RCC 7860 (cell line): ENCODE measurements at regions not wholly inside any gene's neighbourhood (a gene's known extent, or its start where the extent isn't known, plus 50 kb on each side); places are given as distances from the start of the nearest gene placed in this dataset.
"Not testable (repeated sequence)": the region's sequence is repeated elsewhere in the genome, so short reads cannot be mapped to it uniquely, and the experiment has no call there.

Source experiments
- DNase-seq: peaks from one replicate; pipeline ENCODE4 v3.0.0-alpha.2; 2015; ENCODE audit warnings: low spot score
- FAIRE-seq: peaks from 2 replicates; lab custom pipeline; 2012; peaks lifted over from hg19 to GRCh38; lab: Jason Lieb, UNC

DNA sequence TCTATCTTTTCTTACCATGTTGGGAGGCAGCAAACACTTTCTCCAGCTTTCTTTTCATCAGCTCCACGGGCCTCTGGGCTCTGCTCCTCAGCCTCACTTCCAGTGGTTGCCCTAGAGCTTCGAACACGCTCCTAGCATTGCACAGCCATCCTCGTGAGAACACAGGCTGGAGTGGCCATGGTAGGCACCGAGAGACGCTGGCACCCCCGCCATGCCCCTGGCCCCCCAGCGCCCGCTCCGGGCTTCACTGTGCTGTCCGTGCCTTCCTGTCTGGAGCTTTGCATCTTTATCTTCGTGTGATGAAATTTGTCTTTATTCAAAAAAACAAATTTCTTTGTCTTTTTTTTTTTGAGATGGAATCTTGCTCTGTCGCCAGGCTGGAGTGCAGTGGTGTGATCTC lies 352.2 kb downstream of the TMEM121 start:
- DNase-seq (no peak), FAIRE-seq (no peak)

DNA sequence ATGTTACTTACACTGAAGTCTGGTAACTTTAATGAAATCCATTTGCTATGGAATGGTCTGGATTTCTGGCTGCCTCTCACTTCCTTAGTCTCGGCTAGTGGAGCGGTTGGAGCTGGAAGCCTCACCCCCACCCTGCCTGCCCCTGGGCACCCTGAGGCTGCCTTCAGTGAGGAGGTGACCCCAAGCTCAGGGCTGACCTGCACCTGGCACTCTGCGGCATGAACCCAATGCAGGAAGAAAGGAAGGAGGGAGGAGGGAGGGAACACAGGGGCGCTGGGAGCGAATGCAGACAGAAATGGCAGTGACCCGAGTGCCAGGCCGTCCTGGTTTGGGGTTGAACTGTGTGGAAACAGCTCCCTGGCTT lies 353.1 kb downstream of the TMEM121 start:
- FAIRE-seq, result no peak

DNA sequence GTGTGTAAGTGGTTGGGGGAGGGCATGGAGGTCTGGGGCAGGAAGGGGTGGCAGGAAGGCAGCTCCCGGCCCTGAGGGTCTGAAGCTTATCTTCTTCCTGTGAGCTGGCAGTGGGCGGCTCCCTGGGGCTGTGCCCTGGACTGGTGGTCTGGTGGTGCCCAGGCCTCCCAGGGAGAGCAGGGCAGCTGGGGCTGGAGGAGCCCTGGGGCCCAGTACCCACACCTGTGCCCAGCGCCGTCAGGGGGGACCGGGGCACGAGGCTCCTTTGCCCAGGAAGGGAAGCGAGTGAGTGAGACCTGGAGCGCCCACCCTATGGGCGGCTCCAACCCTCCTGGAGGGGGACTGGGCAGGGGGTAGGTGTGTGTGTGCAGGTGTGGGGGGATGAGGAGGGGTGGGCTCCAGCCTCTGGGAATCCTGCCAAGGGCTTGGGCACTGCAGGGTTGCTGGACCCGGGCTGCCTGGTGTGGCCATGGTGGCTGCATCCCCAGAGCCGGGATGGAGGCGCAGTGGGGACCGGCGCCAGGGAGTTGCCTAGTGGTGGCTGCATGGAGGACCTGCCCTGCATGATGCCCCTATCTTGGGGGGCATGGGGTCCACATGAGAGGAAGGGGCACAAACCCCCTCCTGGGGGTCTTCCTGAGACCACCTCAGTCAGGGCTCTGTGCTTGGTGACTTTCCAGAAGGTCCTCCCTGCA lies 353.6 kb downstream of the TMEM121 start:
- DNase-seq, result no peak
- FAIRE-seq, result no peak

More for the DNA sequence above, 353.1 kb downstream of the TMEM121 start:
- DNase-seq, result no peak

DNA sequence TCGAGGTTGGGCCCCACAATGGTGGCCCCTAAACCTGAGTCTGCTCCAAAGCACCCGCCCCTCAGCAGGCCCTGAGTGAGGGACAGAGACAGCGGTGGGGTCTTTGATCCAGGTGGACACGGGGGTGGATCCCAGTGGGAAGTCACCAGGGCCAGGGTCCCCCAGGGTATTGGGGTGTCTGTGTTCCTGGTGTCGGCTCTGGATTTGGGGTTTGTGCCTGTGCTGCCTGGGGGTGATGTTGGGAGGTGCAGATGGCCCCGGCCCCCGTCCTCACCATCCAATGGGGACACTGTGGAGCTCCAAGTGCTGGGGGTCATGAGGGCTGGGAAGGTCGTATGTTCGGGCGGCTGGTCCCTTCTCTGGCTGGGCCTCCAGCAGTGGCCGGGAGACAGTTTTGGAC lies 354.2 kb downstream of the TMEM121 start:
- DNase-seq (no peak), FAIRE-seq (no peak)

DNA sequence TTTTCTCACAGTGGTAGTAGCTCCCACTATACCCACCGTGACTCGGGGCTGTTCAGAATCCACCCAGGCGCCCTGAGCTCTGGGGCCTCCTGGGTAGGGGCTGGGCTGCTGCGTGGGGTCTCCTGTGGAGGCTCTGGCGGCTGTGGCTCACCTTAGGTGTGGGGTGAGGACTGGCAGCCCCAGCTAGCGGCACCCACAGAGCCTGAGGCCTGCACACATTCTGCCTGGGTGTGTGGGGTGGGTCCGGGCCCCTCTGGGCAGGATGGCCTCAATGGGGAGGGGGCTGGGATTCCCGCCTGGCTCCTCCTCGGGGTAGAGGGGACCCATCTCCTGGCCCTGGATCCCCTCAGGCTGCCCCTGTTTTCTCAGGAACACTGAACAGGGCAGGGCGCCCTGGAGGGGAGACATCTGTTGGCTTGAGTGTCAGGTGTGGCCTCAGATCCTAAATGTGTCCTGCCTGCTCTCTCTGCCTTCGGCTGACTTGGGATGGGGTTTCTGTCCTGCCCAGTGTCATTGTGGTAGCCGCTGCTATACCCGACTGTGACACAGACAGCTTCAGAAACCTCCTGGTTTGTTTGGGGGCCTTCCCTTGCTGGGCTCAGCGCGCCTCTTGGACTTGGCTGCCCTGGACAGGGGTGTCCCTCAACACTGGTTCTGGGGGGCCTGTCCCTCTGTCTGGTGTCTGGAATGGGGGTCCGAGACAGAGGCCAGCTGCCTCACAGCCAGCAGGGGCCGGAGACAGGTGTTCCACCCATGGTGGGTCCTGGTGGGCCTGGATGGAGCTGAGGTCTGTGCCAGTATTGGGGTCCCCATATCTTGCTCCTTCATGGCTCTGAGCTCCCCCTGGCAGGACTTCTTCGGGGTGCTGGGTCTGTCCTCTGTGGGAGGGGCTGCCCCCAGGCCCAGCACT lies 354.9 kb downstream of the TMEM121 start:
- FAIRE-seq (no peak), DNase-seq (no peak)

DNA sequence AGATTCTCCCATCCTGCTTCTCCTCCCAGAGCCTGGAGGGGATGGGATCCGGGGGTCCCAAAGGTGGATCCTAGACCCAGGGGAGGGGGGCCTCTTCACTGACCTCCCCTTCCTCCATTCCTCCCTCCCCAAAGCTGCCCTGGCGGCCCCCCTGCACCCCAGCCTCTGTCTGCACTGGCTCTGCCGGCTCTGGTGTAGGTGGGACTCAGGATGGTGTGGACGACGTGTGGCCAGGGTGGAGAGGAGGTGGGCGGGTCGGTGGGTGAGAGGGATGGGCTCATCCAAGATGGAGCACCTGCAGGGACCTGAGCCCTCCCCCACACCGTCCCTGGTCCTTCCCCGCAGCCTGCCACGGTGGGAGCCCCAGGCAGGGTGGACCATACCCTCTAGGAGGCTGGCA lies 355.6 kb downstream of the TMEM121 start:
- FAIRE-seq, DNase-seq: not testable (repeated sequence)

DNA sequence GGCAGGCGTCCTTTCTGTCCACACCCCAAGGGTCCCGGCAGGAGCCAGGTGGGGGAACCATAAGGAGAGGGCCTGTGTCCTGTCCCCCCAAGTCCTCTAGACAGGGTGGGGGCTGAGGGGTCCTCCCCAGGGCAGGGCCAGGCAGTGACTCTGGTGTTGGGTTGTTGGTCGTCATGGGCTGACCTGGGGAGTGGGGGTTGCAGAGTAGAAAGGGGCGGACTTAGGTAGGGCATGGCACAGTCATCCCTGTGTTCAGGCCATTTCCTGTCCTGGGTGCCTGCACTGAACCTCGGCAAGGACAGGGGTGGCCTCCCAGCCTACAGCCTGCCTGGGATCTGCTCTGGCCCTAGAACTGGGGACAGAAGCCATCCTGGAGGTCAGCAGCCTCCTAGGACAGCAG lies 356.2 kb downstream of the TMEM121 start:
- DNase-seq (no peak), FAIRE-seq (no peak)

DNA sequence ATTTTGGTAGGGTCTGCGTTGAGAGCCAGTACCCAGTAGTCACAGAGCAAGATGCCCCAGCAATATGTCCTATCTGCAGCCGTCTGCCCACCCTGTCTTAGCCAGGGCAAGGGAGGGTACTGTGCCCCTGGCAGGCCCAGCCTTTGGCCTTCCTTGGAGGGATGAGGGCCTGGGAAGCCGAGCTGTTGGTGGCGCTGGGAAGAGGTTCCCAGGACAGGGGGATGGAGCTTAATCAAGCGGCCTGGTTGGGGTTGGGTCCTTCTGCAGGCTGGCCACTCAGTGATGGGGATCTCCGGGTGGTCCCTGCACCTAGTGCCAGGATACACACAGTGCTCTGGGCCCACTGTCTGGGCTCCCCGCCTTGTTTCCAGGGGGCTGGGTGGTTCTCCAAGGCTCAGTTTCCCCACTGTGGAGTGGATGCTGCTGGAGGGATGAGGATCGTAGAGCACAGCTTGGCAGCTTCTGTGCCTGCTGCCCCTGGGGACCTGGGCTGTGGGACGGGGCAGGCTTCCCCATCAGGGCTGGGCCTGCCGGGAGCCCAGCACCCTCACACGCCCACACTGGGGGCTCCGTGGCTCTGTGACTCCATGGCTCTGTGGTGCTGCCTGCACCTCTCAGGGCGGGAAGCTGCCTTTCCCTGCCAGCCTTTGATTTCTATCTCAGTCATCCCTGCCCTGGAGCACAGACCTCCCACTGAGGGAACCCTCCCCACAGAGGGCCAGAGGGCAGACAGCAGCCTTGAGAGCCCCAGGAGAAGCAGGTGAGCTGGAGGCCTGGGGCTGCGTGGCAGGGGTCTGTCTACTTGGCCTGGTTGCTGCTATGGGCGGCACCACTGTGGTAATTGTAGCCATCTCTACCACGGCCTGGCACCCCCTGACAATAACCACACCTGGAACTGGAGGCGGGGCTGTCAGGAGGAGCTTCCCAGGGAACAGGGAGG lies 357.0 kb downstream of the TMEM121 start:
- DNase-seq, result no peak
- FAIRE-seq, result no peak

DNA sequence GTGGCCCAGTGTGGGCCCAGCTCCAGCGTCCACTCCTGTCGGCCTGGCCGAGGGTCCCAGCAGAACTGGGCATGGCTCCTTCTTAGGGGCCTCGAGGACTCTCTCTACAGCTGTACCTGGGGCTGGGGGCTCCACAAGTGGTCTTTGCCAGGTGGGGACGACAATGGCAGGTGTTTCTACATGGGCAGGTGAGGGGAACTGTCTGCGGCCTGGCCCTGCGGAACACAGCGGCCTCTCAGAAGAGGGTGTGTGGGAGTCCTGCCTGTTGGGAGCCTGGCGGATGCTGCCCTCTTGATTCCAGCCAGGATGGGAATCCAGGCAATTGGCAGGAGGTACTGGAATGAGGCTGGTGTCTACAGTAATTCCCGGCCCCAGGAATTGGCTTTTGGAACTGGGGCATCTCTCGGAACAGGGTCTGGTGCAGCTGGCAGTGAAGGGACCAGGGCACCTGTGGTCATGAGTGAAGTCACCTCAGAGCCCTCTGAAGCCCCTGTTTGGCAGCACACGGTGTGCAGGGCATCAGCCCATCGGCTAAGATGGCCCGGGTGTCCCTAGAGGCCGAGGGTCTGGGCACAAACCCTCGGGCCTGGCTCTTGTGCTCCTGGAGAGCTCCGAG lies 357.9 kb downstream of the TMEM121 start:
- DNase-seq, FAIRE-seq: not testable (repeated sequence)

DNA sequence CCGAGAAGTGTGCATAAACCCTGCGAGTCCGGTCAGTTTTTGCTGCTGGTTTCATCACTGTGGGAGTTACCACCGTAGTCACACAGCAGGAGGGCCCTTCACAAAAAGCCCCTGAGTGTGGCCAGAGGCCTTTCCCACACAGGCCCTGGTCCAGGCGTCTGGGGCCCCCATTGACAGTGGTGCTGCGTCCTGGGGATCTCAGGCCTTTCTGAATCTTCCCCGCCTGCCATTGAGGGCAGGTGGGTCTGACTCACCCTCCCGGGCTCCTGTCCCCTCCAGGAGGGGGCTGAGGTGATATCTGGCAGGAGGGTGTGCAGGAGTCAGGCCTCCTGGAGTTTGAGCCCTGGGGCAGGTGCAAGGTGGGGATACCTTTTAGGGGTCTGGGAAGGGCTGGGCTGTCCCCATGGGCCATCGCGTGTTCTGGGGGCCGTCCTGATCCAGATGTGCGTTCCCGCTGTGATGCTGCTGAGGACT lies 358.5 kb downstream of the TMEM121 start:
- DNase-seq, result no peak
- FAIRE-seq, result no peak

DNA sequence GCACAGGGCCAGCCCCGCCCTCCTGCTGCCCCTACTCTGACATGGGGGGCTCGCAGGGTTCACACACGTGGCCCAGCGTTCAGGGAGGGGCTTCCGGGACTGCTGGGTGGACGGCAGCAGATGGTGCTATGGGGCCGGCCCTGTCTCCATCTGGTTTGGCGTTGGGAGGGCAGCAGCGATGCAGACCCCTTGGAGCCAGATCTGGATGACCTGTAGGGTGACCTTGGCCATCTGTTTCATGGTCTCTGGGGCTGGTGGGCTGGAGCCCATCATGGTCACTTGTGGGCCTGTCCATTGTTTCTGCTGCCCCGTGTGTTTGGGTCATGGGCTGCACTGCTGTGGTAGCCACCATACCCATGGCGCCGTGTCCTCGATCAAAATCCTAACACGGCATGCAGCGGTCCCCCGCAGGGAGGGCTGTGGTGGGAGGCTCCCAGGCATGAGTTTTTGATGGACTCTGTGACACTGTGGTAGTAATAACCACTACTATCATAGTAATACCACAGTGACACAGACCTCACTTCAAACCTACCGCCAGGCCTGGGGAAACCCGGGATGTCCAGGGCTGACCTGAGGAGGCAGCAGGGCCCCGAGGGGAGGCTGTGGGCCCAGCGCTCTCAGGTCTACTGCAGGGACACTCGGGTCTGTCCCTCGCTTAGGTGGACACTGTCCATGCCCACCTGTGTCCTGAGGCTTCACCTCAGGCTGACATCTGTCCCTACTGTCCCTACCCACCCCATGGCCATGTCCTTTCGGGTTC lies 359.4 kb downstream of the TMEM121 start:
- FAIRE-seq, result no peak
- DNase-seq, result no peak

DNA sequence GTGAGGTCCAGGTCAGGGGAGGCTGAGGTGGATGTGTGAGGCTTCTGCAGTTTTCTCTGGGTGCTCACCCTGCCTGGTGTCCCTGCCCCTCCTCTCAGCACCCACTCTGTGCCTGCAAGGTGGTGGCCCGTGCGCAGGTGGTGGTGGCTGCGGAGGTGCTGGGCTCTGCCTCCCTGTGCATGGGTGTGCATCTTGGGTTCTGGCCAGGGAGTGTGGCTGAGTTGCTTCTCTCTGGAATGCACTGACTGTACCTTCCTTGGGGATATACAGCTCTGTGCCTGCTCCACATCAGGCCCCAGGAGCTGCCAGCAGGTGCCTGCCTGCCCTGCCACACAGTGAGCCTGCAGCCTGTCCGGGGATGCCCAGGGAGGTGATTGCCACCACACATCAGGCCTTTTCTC lies 360.4 kb downstream of the TMEM121 start:
- FAIRE-seq, result not testable (repeated sequence)

DNA sequence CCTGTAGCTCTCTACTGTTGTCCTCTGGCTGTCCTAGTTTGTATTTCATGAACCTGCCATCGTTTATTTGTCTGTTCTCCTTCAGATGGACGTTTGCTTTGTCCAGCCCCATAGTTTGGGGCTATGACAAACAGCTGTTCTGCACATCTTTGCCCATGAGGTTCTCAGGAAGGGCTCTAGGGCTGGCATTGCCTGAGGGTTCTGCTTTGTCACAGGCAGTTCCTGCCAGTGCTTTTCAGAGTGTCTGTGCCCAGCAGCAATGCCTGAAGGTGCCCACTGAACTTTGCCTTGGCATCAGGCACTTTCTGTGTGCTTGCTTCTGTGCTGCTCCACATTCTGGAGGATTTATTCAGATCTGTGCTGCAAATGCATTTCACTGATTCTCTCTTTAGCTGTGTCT lies 361.3 kb downstream of the TMEM121 start:
- DNase-seq, result no peak
- no peak for FAIRE-seq

More for the DNA sequence above, 360.4 kb downstream of the TMEM121 start:
- not testable (repeated sequence) for DNase-seq

DNA sequence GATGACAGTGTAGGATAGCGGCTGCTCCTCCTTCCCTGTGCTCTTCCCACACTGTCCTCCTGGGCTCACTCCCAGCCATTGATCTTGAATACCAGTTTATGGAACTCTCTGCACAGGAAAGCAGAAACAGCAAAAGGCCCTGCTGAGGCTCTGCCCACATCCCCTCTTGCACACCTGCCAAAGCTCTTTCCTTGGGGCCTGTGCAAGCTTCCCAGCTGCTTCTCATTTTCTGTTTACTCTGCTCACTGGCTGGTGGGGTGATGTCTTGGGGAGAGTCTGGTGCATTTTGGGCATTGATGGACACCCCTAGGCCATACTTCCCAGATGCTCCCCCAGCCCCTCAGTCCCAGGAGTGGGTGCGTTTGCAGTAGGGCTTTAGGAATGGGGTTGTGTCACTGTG lies 361.8 kb downstream of the TMEM121 start:
- FAIRE-seq, result no peak
- DNase-seq, result no peak

DNA sequence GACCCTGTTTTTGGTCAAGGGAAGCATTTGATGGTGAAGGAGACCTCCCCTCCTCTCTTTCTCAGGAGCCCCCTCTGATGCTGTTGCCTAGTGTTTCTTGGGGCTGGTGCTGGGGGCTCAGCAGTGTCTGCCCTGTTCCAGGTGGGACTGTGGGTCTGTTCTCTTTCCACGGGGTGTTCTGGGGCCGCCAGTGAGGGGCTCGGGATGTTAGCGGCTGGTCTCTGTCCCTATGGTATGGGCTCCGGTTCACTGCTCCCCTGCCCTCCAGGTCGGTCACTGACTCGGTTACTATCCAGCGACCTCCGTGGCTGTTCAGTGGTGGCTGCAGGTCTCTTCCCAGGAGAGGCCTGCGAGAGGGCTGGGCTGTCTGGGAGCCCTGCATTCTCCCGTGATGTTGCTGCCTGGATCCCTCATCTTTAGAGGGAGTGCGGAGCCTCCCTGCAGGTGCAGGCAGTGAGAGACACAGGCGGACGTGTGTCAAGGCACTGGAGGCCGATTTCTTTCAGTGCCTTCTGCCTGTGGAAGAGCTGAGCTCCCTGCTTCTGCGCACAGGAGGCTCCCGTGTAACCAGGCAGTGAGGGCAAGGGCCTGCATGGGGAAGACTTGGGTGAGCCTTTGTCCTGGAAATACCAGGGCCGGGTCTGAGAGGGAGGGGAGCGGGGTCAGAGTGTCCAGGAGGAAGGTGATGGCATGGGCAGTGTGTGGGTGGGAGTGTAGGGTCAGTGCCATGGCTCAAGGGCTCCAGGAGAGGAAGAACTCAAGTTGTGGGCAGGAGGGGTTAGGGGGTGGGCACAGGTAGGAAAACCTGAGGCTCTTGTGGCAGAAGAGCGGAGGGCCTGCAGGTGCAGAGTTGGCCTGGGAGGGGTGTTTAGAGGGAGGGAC lies 362.6 kb downstream of the TMEM121 start:
- DNase-seq (no peak), FAIRE-seq (no peak)

DNA sequence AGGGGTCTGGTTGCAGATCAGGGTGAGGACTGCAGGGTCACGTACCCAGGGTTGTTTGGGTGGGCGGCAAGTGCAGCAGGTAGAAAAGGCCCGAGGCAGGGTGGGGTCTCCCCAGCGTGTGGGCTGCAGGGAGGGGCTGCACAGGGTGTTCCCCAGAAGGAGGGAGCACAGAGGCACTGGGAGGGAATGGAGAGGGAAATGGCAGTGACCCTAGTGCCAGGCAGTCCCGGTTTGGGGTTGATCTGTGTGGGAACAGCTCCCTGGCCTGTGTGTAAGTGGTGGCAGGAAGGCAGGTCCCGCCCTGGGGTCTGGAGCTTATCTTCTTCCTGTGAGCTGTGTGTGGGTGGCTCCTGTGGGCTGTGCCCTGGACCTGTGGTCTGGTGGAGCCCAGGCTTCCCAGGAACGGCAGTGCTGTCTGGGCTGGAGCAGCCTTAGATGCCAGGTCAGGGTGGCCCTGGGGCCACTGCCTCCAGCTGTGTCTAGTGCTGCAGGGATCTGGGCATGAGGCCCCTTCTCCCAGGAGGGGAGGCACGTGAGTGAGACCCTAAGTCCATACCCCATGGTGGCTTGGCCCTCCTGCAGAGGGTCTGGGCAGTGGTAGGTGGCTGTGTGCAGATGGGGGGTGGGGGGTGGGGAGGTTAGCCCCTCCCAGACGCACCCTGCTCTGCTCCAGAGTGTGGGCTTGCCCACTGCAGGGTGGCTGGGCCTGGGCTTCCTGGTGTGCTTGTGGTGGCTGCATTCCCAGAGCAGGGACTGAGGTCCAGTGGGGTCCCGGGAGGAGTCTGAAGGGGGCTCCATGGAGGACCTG lies 363.5 kb downstream of the TMEM121 start:
- DNase-seq (no peak), FAIRE-seq (no peak)

DNA sequence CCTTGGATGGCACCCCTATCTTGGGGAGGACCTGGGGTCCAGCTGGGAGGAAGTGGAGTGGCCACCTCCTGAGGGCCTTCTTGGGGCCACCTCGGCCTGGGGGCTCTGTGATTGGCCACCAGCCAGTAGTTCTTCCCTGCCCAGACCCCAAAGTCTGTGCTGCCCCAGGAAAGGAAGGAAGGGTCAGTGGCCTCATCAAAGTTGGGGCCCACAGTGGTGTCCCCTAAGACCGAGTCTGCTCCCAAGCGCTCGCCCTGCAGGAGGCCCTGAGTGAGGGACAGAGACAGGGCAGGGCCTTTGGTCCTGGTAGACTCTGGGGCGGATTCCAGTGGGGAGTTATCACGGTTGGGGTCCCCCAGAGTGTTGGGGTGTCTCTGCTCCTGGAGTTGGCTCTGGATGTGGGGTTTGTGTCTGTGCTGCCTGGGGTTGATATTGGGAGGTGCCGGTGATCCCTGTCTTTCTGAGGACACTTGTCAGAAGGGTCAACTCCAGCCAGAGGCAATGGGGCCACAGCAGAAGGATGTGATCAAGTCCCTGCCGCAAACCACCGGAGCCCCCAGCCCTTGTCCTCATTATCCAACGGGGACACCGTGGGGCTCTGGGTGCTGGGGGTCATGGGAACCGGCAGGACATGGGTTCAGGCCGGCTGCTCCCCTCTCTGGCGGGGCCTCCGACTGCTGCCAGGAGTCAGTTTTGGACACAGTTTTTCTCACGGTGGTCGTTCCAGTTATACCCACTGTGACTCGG lies 364.3 kb downstream of the TMEM121 start:
- DNase-seq (no peak), FAIRE-seq (no peak)
